Liver (tissue), 8 donors: ENCODE measurements at regions not wholly inside any gene's neighbourhood (a gene's known extent, or its start where the extent isn't known, plus 50 kb on each side); places are given as distances from the start of the nearest gene placed in this dataset.

Source experiments
- DNase-seq: peaks from one replicate; pipeline ENCODE4 v3.0.0-alpha.2; 2017; ENCODE audit warnings: low spot score
- H3K27ac ChIP-seq, 2 donors: one replicate each; pipeline ENCODE4 v1.7.0; 2013; ENCODE audit warnings: inconsistent platforms in 2 of 2, low read length in 2 of 2, control low read depth in 1 of 2, low read depth in 1 of 2, mild to moderate bottlenecking in 1 of 2
- H3K27me3 ChIP-seq, 4 donors: one replicate each; pipeline versions ENCODE4 v1.6.1 to v1.7.0; 2013; ENCODE audit warnings: low read length in 3 of 4, inconsistent platforms in 1 of 4, mild to moderate bottlenecking in 1 of 4, moderate library complexity in 1 of 4; ENCODE audit not compliant: control insufficient read depth in 4 of 4, insufficient read depth in 4 of 4
- H3K36me3 ChIP-seq, 4 donors: one replicate each; pipeline versions ENCODE4 v1.6.1 to v1.7.0; 2013; ENCODE audit warnings: low read length in 3 of 4, mild to moderate bottlenecking in 3 of 4, low read depth in 1 of 4, moderate library complexity in 1 of 4; ENCODE audit not compliant: control insufficient read depth in 4 of 4, insufficient read depth in 3 of 4
- H3K4me1 ChIP-seq, 4 donors: one replicate each; pipeline versions ENCODE4 v1.6.1 to v1.7.0; 2013; ENCODE audit warnings: low read length in 3 of 4, mild to moderate bottlenecking in 3 of 4, moderate library complexity in 1 of 4; ENCODE audit not compliant: control insufficient read depth in 4 of 4, insufficient read depth in 4 of 4
- H3K4me3 ChIP-seq, 3 donors: one replicate each; pipeline versions ENCODE4 v1.6.1 to v1.7.0; 2013; ENCODE audit warnings: low read length in 3 of 3, control low read depth in 1 of 3, low read depth in 1 of 3, mild to moderate bottlenecking in 1 of 3
- H3K9ac ChIP-seq, 2 donors: one replicate each; pipeline ENCODE4 v1.7.0; 2013; ENCODE audit warnings: low read length in 2 of 2, mild to moderate bottlenecking in 2 of 2, moderate library complexity in 2 of 2, control low read depth in 1 of 2, low read depth in 1 of 2
- H3K9me3 ChIP-seq, 4 donors: one replicate each; pipeline versions ENCODE4 v1.6.1 to v1.7.0; 2013; ENCODE audit warnings: low read length in 3 of 4; ENCODE audit not compliant: control insufficient read depth in 4 of 4
- ATF3 ChIP-seq: IDR thresholded peaks from 2 replicates; pipeline ENCODE4 v1.6.1; 2016; ENCODE audit warnings: antibody characterized with exemption
- CTCF ChIP-seq: fragments of 150-350 bp; IDR thresholded peaks from 2 replicates; pipeline ENCODE4 v1.5.1; 2017; ENCODE audit warnings: improper control_type of control experiment, low read depth, low read length; ENCODE audit not compliant: missing input control
- EGR1 ChIP-seq, 2 donors: IDR thresholded peaks; 2 replicates each; pipeline ENCODE4 v1.6.1; 2016 to 2018; ENCODE audit warnings: antibody characterized with exemption in 2 of 2, low read depth in 2 of 2
- FOXA1 ChIP-seq: IDR thresholded peaks from 2 replicates; pipeline ENCODE4 v1.6.1; 2016; ENCODE audit warnings: antibody characterized with exemption
- FOXA2 ChIP-seq: IDR thresholded peaks from 2 replicates; pipeline ENCODE4 v1.6.1; 2016; ENCODE audit warnings: antibody characterized with exemption
- GABPA ChIP-seq, 2 donors: IDR thresholded peaks in 1 of 2; conservative IDR thresholded peaks in 1 of 2; 2 replicates each; pipeline ENCODE4 v1.6.1; 2016; ENCODE audit warnings: antibody characterized with exemption in 2 of 2, mild to moderate bottlenecking in 1 of 2, moderate library complexity in 1 of 2
- HNF4A ChIP-seq, 2 donors: conservative IDR thresholded peaks; 2 replicates each; pipeline ENCODE4 v1.6.1; 2016; ENCODE audit warnings: antibody characterized with exemption in 2 of 2, mild to moderate bottlenecking in 2 of 2
- HNF4G ChIP-seq: IDR thresholded peaks from 2 replicates; pipeline ENCODE4 v1.6.1; 2016; ENCODE audit warnings: antibody characterized with exemption
- JUND ChIP-seq, 2 donors: IDR thresholded peaks; 2 replicates each; pipeline ENCODE4 v1.6.1; 2016; ENCODE audit warnings: antibody characterized with exemption in 2 of 2
- MAX ChIP-seq: IDR thresholded peaks from 2 replicates; pipeline ENCODE4 v1.6.1; 2016; ENCODE audit warnings: antibody characterized with exemption
- NR2F2 ChIP-seq: IDR thresholded peaks from 2 replicates; pipeline ENCODE4 v1.6.1; 2016; ENCODE audit warnings: antibody characterized with exemption
- RAD21 ChIP-seq, 2 donors: IDR thresholded peaks; 2 replicates each; pipeline ENCODE4 v1.6.1; 2016; ENCODE audit warnings: antibody characterized with exemption in 2 of 2, mild to moderate bottlenecking in 2 of 2
- RXRA ChIP-seq, 2 donors: IDR thresholded peaks; 2 replicates each; pipeline ENCODE4 v1.6.1; 2017 to 2018; ENCODE audit warnings: antibody characterized with exemption in 2 of 2, mild to moderate bottlenecking in 1 of 2
- SP1 ChIP-seq: IDR thresholded peaks from 2 replicates; pipeline ENCODE4 v1.6.1; 2018; ENCODE audit warnings: antibody characterized with exemption, mild to moderate bottlenecking
- TAF1 ChIP-seq: conservative IDR thresholded peaks from 2 replicates; pipeline ENCODE4 v1.6.1; 2016; ENCODE audit warnings: antibody characterized with exemption, mild to moderate bottlenecking
- ZBTB33 ChIP-seq: IDR thresholded peaks from 2 replicates; pipeline ENCODE4 v1.6.1; 2016; ENCODE audit warnings: antibody characterized with exemption
- WGBS: extraction: QIAGEN DNeasy Blood & Tissue Kit; methylation state at CpG from one replicate; pipeline ENCODE4 v1.1.7; 2013; 5-methylcytosine and 5-hydroxymethylcytosine counted together
- donor health status: healthy.
- donor health status: healthy.
- donor health status: healthy.
- donor health status: healthy.
- donor health status: healthy.

GRCh38 chr6:147772724-147773123, 264.2 kb downstream of the SAMD5 start (continued):
- TF ChIP-seq MAX, result no peak
- no peak for TF ChIP-seq FOXA2
- TF ChIP-seq RXRA (IDR thresholded peaks at IDR 0.05), result no peak
- no peak for TF ChIP-seq ATF3
- TF ChIP-seq TAF1, result no peak
- TF ChIP-seq NR2F2, result no peak
- TF ChIP-seq RAD21 (IDR thresholded peaks at IDR 0.05), result no peak
- TF ChIP-seq GABPA (IDR thresholded peaks at IDR 0.05 in 1 of 2, conservative IDR thresholded peaks at IDR 0.05 in 1 of 2), result no peak
- TF ChIP-seq HNF4A (conservative IDR thresholded peaks at IDR 0.05), result no peak

- no peak for DNase-seq
- WGBS, result 80% methylated on average over 3 of the region's 3 CpGs
- Histone ChIP-seq H3K27ac (no peak overlapping the region), H3K4me1 (no peaks in the 10 kb centered on the region), H3K9me3 (no peaks in the 10 kb centered on the region), H3K27me3 (no peaks in the 10 kb centered on the region), H3K4me3 (no peak overlapping the region), H3K9ac (no peak overlapping the region), H3K36me3 (no peaks in the 10 kb centered on the region)
- TF ChIP-seq EGR1 (IDR thresholded peaks at IDR 0.05; ENCODE audit: low read depth in 2 of 2) (no peak), JUND (IDR thresholded peaks at IDR 0.05) (no peak), HNF4G (no peak), SP1 (no peak), CTCF (no peak), MAX (no peak), GABPA (IDR thresholded peaks at IDR 0.05 in 1 of 2, conservative IDR thresholded peaks at IDR 0.05 in 1 of 2) (no peak)
Measured at GRCh38 chr6:147774856-147775255, 266.4 kb downstream of the SAMD5 start.

- Histone ChIP-seq H3K27me3 (no peaks in the 10 kb centered on the region), H3K4me3 (no peak overlapping the region), H3K36me3 (no peaks in the 10 kb centered on the region), H3K9me3 (no peaks in the 10 kb centered on the region), H3K27ac (no peak overlapping the region), H3K9ac (no peak overlapping the region), H3K4me1 (no peaks in the 10 kb centered on the region)
- WGBS, result 42% methylated on average over 4 of the region's 4 CpGs
- TF ChIP-seq CTCF (no peak), RXRA (IDR thresholded peaks at IDR 0.05) (peak in 1 of 2 donors; percentile 13), FOXA1 (no peak), HNF4A (conservative IDR thresholded peaks at IDR 0.05) (peak; percentile 10), ZBTB33 (no peak)
- no peak for DNase-seq
Measured at GRCh38 chr6:147776631-147777213, 268.2 kb downstream of the SAMD5 start.
